ENCODE measurements at regions not wholly inside any gene's neighbourhood (a gene's known extent, or its start where the extent isn't known, plus 50 kb on each side); places are given as distances from the start of the nearest gene placed in this dataset.

DNA sequence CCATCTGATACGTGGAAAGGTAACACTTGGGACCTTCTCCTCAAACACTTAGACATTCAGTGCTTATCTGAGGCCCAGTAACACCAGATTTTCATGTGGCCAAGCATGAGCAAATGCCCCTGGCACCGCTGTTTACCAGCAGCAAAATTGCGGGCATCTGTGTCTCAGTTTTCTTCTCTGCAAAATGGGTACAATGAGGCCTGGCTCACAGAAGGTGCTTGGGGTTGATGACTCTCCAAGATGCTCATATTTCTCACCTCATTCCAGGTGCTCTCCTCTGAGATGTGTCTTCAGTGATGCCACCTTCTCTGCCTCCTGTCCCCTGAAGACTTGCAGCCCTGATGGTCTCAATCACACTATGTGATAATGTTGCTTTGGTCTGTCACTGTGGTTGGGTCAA lies 321.7 kb downstream of the TSN start:
- H3K27me3 ChIP-seq (ENCODE audit: control insufficient read depth, insufficient read depth, low read length): no peaks in the 10 kb centered on the region
- DNase-seq (ENCODE audit: low read depth) (no peak), FAIRE-seq (no peak)
- no peak overlapping the region for H3K4me3 ChIP-seq (ENCODE audit: low read depth, low read length)
- TF ChIP-seq, protein P1, sequence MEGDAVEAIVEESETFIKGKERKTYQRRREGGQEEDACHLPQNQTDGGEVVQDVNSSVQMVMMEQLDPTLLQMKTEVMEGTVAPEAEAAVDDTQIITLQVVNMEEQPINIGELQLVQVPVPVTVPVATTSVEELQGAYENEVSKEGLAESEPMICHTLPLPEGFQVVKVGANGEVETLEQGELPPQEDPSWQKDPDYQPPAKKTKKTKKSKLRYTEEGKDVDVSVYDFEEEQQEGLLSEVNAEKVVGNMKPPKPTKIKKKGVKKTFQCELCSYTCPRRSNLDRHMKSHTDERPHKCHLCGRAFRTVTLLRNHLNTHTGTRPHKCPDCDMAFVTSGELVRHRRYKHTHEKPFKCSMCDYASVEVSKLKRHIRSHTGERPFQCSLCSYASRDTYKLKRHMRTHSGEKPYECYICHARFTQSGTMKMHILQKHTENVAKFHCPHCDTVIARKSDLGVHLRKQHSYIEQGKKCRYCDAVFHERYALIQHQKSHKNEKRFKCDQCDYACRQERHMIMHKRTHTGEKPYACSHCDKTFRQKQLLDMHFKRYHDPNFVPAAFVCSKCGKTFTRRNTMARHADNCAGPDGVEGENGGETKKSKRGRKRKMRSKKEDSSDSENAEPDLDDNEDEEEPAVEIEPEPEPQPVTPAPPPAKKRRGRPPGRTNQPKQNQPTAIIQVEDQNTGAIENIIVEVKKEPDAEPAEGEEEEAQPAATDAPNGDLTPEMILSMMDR (IDR thresholded peaks at IDR 0.05; ENCODE audit: insufficient read depth, low read length, severe bottlenecking): no peak
- H3K36me3 ChIP-seq (ENCODE audit: control insufficient read depth, insufficient read depth, low read length): no peaks in the 10 kb centered on the region

DNA sequence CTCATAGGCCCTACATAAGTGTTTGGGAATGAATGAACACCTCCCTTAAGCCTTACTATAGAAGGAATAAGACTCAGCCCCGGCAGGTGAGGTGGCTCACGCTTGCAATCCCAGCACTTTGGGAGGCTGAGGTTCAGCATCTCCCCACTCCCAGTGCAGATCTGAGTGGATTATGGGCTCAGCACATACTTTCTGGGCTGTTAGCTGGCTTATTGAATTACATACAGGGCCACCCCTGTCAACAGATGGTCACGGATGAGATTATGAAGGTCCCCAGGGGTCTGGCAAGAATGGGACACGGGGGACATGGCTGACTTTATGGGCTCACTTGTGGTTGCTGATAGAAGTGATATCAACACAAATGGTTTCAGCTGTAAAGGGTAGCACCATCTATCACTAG lies 322.3 kb downstream of the TSN start:
- FAIRE-seq (peak; percentile 13), DNase-seq (ENCODE audit: low read depth) (no peak)
- Histone ChIP-seq H3K36me3 (ENCODE audit: control insufficient read depth, insufficient read depth, low read length) (no peaks in the 10 kb centered on the region), H3K4me3 (ENCODE audit: low read depth, low read length) (no peak overlapping the region), H3K27me3 (ENCODE audit: control insufficient read depth, insufficient read depth, low read length) (no peaks in the 10 kb centered on the region)
- TF ChIP-seq, protein P1 (IDR thresholded peaks at IDR 0.05; ENCODE audit: insufficient read depth, low read length, severe bottlenecking): no peak

DNA sequence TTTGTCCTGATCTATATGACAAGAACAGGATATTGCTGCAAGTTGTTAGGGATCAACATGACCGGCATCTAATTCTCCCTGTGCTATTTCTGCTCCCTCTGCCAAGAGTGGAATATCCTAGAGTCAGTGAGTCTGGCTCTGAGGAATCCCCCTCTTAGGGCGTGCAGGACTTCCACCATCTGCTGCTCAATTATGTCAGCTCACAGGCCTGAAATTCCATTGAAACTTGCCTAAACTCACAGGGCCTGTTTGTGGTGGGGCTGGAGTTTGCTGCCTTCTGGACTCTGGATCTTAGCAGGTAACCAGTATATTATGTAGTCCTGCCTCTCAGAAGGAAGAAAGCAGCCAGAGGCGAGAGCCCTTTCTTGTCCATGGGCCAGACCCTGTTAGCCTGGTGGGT lies 323.0 kb downstream of the TSN start:
- no peak for FAIRE-seq
- Histone ChIP-seq H3K4me3 (ENCODE audit: low read depth, low read length) (no peak overlapping the region), H3K36me3 (ENCODE audit: control insufficient read depth, insufficient read depth, low read length) (no peaks in the 10 kb centered on the region), H3K27me3 (ENCODE audit: control insufficient read depth, insufficient read depth, low read length) (no peaks in the 10 kb centered on the region)
- DNase-seq (ENCODE audit: low read depth): no peak
- TF ChIP-seq, protein P1 (IDR thresholded peaks at IDR 0.05; ENCODE audit: insufficient read depth, low read length, severe bottlenecking): no peak

DNA sequence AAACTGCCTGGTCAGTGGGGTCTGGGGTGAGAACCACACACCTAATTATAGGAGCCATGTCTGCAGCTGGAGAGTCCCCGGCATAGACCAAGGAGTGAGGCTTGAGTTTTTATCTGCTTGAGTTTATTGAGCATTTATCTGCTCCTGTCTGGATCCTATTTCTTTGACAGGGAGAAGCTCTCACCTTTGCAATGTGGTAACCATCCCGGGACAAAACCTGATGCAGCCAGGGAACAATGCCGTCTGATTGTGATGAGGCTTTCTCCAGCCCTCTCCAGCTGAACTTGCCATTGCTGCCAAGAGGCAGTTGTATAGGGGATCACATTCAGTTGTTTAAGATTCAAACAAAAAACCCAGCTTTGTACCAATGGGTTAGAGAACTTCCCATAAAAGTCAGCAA lies 324.4 kb downstream of the TSN start:
- TF ChIP-seq, protein P1 (IDR thresholded peaks at IDR 0.05; ENCODE audit: insufficient read depth, low read length, severe bottlenecking): no peak
- FAIRE-seq (no peak), DNase-seq (ENCODE audit: low read depth) (no peak)
- Histone ChIP-seq H3K4me3 (ENCODE audit: low read depth, low read length) (no peak overlapping the region), H3K27me3 (ENCODE audit: control insufficient read depth, insufficient read depth, low read length) (no peaks in the 10 kb centered on the region), H3K36me3 (ENCODE audit: control insufficient read depth, insufficient read depth, low read length) (no peaks in the 10 kb centered on the region)

DNA sequence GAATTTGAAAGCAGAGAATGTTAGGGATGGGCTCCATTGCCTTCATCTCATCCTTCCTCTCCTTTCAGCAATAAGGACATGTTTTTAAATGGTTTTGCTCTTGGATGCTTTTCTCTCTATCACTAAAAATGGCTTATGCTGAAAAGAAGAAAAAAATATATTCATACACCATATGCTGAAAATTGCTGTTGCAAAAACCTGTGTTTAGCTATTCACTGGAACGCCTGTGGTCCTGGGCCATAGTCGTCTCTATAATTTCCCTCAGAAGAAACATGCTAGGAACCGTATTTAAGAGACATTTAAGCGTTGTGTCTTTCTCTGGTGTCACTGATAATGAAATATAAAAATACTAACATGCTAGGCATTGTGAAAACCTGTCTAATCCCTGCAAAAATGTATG lies 324.9 kb downstream of the TSN start:
- TF ChIP-seq, protein P1 (IDR thresholded peaks at IDR 0.05; ENCODE audit: insufficient read depth, low read length, severe bottlenecking): no peak
- H3K27me3 ChIP-seq (ENCODE audit: control insufficient read depth, insufficient read depth, low read length): no peaks in the 10 kb centered on the region
- DNase-seq (ENCODE audit: low read depth) (no peak), FAIRE-seq (no peak)
- no peak overlapping the region for H3K4me3 ChIP-seq (ENCODE audit: low read depth, low read length)
- no peaks in the 10 kb centered on the region for H3K36me3 ChIP-seq (ENCODE audit: control insufficient read depth, insufficient read depth, low read length)

DNA sequence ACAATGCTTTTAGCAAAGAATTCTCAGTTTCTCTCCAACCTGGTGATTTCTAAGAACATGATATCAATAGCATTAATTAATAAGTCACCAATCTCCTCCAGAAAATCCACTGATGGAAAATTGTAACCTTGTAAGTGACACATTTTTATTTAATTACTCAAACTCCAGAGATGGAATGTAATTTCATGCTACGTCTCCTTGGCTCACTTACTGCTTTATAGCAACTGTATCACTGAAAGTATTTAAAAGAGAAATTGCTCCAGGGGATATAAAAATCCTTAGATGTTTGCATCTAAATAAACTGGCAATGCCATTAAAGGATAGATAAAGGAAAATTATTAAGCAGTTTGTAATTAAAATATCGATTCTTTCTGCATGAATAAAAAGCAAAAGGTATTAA lies 325.4 kb downstream of the TSN start:
- FAIRE-seq (no peak), DNase-seq (ENCODE audit: low read depth) (no peak)
- TF ChIP-seq, protein P1 (IDR thresholded peaks at IDR 0.05; ENCODE audit: insufficient read depth, low read length, severe bottlenecking): no peak
- H3K36me3 ChIP-seq (ENCODE audit: control insufficient read depth, insufficient read depth, low read length): no peaks in the 10 kb centered on the region
- no peak overlapping the region for H3K4me3 ChIP-seq (ENCODE audit: low read depth, low read length)
- H3K27me3 ChIP-seq (ENCODE audit: control insufficient read depth, insufficient read depth, low read length): no peaks in the 10 kb centered on the region

Measured in bronchial epithelial cell (primary cell).